ENCODE measurements at regions not wholly inside any gene's neighbourhood (a gene's known extent, or its start where the extent isn't known, plus 50 kb on each side); places are given as distances from the start of the nearest gene placed in this dataset.

GRCh38 chr1:63148825-63149645 is 173.3 kb upstream of the FOXD3 start:
- TF ChIP-seq CTCF (optimal IDR thresholded peaks at IDR 0.05 in 1 of 3, IDR thresholded peaks at IDR 0.05 in 1 of 3, conservative IDR thresholded peaks at IDR 0.05 in 1 of 3; ENCODE audit: extremely low read depth in 1 of 3, insufficient read depth in 2 of 3, low read length in 3 of 3) (peak; percentile 61 to 72 (median 71)), EZH2 (IDR thresholded peaks at IDR 0.05; ENCODE audit: low read length) (no peak)

Data from keratinocyte (primary cell).